Activated CD4-positive, alpha-beta T cell treated with anti-CD3 and anti-CD28 coated beads, Interleukin-2, amount 50 U/mL, for 1 hour (primary cell): ENCODE measurements at regions not wholly inside any gene's neighbourhood (a gene's known extent, or its start where the extent isn't known, plus 50 kb on each side); places are given as distances from the start of the nearest gene placed in this dataset.
"Not testable (repeated sequence)": the region's sequence is repeated elsewhere in the genome, so short reads cannot be mapped to it uniquely, and the experiment has no call there.

Source experiments
- DNase-seq: peaks from one replicate; pipeline ENCODE4 v3.0.0-alpha.2; 2020

DNA sequence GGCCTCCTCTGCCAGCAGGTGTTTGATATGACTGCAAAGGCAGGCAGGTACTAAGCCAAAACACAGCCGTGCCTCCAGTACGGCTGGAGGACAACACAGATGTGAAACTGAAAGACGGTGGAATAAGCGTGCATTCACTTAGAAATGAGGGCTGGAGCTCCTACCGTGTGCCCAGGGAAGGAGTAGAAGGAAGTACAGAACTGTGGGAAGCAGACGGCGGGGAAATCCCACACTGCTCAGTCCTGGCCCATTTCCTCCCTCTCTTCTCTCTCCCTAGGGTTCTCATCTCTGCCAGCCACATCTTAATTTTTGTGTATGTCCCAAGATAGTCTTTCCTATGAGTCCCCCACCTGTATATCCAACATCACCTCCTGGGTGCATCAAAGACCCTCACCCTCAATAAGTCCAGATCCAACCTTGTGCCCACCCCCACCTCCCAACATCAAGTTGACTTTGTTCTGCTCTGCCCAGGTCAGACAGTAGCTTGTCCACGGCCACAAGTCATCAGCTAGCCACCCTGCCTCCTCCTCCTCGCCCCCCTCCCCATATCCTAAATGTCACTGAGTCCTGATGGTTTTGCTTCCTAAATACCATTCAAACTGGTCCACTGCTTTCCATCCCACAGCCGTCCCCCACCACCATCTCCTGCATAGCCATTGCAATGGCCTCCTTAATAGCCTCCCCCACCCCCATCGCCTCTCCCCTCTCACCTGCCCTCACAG lies 77.1 kb upstream of the RPL38 start:
- DNase-seq = no peak

DNA sequence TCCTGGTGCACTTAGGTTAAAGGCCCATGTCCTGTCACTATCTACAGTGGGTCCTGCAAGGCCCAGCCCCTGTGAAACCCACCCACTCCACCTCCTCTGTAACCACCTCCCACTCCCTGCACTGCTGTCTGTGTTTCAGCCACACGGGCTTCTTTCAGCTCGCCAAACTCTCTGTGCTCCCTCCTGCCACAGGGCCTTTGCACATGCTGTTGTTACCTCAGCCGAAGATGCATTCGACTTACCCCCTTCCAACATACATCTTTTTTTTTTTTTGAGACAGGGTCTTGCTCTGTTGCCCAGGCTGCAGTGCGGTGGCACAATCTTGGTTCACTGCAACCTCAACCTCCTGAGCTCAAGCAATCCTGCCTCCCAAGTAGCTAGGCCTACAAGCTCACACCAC lies 76.5 kb upstream of the RPL38 start:
- no peak for DNase-seq

DNA sequence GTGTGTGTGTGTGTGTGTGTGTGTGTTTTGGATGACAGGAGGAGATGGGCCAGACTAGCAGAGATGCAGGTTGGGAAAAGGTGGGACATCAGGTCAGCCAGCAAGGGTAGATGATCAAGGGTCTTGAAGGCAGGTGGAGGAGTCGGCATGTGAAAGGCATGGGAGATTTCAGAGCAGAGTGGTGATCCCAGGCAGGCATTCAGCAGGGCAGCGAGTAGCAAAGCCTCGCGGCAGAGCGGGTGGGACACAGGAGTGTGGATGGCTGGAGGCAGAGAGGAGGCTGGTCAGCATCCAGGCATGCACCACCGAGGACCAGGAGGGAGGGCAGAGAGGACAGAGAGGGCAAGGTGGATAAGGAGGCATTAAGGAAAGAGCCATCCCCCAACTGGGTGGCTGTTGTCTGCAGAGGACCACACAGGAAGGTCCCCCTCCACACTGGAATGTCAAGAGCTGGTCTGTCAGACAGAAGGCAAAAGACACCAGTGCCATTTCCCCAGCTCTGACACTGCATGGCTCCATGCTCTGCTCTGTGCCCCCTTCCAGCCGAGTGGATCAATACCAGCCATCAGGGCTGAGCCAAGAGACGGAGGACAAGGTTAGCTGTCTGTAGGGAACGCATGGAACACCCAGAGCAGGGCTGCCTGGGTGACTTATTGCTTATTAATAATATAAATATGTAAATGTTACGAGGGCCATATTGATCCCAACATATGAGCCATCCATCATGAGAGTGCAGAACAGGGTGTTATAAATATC lies 74.8 kb upstream of the RPL38 start:
- no peak for DNase-seq

DNA sequence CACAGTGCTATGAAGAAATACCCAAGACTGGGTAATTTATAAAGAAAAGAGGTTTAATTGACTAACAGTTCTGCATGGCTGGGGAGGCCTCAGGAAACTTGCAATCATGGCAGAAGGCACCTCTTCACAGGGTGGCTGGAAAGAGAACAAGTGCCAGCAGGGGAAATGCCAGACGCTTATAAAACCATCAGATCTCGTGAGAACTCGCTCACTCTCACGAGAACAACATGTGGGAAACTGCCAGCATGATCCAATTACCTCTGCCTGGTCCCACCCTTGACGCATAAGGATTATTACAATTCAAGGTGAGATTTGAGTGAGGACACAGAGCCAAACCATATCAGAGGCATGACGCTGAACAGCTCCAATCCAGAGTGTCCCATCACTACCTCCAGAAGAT lies 73.7 kb upstream of the RPL38 start:
- DNase-seq = not testable (repeated sequence)

DNA sequence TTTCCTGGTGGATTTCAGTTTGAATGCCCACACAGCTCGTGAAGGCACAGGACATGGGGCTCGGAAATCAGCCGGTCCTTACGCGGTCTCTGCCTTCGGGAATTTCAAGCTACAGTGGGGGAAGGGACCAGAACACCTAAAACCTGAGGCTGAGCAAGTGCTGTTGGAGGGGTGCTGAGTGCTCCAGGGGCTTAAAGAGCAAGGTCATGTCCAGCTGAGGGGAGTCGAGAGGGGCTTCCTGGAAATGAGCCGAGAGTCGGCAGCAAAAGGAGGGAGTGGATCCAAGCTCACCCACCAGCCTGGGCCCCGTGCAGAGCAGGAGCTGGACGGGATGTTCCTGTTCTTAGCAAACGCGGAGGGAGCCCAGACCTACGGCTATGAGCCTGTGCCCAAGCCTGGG lies 73.2 kb upstream of the RPL38 start:
- DNase-seq = no peak

DNA sequence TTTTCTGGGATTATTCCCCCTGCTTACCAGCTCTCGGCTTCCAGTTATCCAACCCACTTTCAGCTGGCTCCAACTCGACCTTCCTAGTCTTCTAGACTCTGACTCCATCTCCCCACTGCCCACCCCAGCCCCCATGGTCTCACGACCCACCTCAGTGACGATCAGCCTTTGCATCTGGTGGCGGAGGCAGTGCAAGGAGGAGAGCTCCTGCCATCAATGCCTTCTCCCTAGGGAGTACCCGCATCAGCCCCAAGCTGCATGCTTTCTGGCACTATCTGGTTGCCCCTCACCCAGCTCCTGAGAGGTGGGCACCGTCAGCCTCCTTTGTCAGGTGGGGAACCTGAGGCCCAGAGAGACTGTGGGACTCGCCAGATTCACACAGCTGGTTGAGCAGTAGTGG lies 72.6 kb upstream of the RPL38 start:
- no peak for DNase-seq

DNA sequence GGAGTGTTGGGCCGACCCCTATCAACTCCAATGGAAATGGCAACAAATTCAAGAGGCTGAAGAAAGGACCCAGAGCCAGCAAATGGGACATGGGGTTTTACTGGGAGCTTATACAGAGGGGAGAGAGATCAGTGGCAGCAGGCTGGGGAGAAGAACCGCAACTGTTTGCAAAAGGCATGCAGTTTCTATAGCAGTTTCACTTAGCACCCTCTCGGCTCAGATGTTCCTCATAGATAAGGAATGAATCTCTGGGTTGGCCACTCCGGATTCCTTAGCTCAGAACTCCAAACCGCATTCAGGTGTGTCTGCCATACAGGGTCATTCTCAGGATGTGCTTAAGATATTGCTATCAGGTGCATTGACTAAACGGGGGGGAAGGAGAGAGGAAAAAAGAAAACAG lies 71.1 kb upstream of the RPL38 start:
- DNase-seq = no peak

DNA sequence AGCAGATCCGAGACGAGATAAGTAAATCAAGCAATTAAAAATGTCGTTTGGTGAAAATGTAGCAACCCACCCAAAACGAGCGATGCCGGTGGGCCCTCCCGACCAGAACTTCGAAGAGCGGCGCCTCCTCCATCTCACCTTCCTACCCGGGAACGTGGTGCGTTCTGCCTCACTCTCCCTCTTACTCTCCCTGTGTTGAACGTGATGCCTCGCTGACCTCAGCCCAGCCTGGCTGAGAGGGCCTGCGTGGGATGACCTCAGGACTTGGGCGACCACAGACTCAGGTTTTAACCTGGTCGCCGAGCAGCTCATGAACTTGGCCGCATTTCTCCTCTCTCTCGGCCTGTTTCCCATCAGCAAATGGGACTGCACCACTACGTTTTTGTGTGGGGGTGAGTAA lies 69.7 kb upstream of the RPL38 start:
- no peak for DNase-seq

DNA sequence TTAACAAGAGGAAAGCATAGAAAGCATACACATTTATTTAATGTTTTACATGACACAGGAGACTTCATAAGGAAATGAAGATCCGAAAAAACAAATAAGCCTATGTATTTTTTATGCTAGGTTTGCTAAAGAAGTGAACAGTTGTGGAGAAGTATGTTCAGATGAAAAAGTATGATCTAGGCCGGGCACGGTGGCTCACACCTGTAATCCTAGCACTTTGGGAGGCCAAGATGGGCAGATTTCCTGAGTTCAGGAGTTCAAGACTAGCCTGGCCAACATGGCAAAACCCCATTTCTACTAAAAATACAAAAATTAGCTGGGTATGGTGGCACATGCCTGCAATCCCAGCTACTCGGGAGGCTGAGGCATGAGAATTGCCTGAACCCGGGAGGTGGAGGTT lies 69.2 kb upstream of the RPL38 start:
- DNase-seq = not testable (repeated sequence)

DNA sequence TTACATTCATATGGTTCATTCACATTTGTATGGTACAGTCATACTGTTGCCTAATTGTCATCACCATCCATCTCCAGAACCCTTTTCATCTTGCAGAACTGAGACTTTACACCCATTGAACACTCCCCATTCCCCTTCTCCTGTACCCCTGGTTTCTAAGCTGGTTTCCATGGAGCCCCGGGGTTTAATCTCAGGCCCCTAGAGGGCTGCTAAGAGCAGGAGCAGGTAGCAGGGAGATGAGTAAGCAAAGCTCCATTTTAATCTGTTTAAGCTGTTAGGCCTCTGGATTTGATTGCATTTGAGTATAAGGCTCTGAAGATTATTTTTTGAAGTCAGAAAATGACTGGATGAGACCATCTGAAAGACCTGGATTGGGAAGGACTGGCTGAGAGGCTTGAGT lies 68.5 kb upstream of the RPL38 start:
- no peak for DNase-seq

DNA sequence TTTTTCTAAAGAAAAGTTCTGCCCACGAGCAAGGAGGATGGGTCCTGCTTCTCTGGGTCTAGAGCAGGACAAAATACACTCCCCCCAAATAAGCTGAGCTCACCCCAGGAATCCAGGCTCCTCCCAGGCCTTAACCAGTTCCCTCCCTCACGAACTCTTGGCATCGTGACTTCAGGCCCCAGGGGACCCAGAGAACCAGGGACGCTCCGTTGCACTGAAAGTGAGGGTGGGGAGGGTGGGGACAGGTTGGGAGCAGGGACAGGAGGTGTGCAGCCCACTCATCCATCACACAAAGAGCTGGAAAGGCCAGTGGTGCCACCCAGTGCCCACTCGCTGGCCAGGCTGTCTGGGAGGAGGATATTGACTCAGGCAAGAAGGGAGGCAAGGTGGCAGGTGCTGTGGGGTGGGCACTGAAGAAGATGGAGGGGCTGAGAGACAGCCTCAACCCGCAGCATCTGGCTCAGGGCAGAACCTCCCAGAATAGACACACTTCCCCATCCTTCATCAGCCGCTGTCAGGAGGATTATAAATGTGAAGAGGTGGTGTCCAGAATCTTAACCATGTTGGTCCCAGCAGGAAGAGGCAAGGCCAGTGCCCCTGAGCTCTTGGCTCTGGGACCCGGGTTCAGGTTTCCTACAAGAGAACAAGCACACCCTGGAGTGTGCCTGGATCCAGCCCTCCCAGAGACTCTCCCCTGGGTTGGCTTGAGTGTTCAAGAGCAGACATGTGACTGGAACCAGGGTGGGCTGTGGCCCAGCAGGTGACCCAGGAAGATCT lies 67.9 kb upstream of the RPL38 start:
- DNase-seq = no peak

DNA sequence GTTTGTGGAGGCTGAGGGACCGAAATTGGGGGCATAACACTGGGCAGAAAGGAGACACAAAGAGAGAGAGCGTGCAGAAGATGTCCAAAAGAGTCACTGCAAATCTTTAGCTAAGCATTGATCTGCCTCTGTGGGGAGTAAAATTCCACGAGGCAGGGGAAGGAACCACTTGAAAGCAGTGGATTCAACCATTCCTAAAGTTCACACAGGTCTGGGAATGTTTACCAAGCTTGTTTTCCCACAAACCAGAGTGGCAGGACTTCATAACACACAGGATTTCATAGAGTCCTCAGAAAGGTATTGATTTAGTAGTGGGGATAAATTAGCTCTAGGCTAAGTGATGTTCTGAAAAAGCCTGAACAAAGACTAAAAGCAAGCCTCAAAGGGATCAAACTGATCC lies 66.1 kb upstream of the RPL38 start:
- DNase-seq = no peak

DNA sequence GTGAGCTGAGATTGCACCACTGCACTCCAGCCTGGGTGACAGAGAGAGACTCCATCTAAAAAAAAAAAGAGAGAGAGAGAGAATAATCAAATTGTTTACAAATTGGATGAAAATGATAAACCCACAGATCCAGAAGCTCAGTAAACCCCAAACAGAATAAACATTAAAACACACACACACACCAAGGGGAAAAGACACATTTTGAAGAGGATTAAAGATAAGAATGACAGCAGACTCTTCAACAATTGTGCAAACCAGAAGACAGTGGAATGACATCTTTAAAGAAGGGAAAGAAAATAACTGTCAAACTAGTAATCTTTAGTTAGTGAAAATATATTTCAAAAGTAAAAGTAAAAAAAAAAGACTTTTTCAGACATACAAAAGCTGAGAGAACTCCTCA lies 64.4 kb upstream of the RPL38 start:
- DNase-seq = no peak

DNA sequence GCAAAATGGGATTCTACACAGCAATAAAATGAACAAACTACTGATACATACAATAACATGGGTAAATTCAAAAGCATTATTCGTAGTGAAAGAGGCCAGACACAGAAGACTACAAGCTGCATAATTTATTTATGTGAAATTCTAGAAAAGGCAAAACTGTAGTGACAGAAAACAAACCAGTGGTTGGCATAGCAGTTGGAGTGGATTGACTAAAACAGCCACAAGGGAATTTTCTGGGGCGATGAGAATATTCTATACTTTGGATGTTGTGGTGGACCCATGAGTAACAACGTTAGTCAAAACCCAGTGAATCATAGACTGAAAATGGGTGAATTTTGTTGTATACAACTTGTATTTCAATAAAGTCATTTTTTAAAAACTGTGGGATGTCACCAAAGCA lies 63.2 kb upstream of the RPL38 start:
- DNase-seq = no peak

DNA sequence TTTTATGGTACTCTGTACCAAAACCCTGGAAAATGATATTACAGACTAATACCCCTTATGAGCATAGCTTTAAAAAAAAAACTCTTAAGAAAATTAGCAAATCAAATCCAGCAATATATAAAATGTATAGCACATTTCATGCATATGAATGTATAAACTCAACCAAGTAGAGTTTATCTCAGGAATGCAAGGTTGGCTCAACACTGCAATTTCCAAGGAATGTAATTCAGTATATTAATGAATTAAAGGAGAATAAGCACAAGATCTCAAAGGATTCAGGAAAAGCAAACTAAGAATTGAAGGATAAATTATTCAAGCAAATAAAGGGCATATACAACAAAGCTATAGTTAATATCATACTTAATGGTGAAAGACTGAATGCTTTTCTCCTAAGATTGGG lies 61.9 kb upstream of the RPL38 start:
- no peak for DNase-seq

DNA sequence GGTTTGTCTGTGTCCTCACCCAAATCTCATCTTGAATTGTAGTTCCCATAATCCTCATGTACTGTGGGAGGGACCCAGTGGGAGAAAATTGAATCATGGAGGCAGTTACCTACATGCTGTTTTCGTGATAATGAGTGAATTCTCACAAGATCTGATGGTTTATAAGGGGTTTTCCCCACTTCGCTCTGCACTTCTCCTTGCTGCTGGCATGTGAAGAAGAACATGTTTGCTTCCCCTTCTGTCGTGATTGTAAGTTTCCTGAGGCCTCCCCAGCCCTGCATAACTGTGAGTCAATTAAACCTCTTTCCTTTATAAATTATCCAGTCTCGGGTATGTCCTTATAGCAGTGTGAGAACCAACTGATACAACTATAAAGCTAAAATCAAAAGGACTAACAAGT lies 60.2 kb upstream of the RPL38 start:
- not testable (repeated sequence) for DNase-seq

DNA sequence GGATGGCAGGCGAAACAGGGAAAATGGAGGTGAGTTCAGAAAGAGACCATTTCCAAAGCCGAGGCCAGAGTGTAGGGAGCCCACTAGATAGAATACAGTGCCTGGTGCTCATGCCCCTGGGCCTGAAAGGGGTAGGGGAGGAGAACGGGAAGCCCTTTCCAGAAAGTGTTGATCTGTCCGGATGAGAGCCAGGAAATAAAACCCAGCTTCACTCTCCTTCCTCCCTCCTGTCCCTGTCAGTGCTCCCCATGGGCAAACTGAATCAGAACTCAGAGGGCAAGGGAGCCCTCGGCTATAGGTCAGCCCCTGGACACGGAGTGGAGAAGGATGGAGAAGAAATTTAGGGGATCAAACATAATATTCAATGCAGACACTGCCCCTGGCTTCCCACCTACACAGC lies 57.7 kb upstream of the RPL38 start:
- DNase-seq = no peak

DNA sequence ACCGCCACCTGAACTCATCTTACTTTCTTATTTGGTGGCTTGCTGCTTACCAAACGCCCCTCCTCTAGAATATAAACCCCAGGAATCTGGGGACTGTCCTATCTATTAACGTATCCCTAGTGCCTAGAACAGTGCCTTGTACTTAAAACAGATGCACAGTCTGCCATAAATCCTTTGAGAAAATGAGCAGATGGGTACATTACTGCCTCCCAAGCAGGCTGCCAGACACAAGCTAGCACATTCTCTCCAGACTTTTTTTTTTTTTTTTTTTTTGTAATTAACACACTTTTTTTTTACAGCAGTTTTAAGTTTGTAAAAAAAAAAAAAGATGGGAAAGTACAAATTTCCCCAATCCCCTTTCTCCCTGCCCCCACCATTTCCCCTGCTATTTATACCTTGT lies 57.3 kb upstream of the RPL38 start:
- DNase-seq = no peak

DNA sequence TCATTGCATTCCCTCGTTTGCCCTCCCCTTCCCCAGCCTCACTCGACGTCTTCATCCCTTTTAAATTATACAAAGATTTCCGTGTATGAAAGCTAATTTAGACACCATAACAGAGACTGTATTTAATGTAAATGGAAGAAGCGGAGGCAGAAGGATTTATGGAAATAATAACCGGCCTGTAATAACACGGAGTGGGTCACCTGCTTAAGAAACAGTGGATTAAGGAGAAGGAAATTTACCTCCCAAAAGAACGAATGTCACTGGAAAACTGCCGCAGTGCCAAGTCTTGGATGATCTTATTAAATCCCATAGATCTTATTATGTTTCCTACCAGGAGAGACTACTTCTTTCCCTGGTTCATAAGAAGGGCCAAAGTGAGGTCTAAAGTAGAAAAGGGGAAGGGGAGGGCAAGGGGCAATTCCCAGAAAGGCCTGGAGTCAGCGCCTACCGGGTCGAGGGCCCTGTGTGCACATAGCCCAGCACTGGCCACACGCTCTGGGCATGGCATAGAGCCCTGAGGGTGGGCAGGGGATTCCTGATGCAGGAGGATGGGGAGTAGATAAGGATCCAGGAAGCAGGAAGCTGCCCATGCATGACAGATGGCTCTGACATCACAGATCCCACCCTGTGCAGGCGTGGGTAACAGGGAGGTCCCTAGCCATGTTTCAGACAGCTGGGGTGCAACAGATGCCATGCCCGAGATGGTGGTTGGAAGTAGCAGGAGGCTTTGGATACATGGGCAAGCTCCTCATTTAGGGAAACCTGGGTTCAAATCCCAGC lies 56.2 kb upstream of the RPL38 start:
- DNase-seq = no peak

DNA sequence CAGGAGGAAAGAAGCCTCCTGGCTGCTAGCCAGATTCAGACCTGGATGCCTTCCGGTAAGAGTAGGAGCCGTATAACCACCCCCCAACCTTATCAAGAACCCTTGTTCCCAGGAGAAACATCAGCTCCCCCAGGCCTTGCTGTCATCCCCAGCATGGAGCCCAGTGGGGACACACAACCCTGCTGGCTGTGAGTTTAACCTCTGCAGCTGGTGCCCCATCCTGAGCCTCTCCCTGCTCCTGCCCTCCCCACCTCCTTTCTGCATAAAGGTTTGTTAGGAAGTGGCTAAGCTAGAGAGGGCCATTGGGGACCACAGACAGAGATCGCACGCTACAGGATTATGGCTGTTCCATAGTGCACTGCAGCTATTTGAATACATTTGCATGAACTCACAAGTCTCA lies 55.5 kb upstream of the RPL38 start:
- DNase-seq = no peak

DNA sequence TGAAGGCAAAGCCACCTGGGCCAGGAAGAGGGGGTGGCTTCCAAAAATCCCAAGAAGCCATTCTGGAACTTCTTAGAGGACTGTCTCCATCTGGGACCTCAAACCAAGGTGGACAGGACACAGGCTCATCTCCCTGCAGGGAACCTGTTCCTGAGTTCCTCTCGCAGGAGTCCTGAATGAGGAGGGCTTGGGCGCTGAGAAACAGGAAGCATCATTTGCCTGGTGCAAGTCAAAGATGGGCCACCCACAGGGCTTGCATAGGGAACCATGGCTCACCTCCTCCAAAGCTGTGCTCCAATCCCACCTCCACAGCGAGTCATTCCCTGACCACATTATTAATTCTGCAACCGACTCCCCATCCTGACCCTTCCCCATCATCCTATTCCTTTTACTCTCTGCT lies 55.0 kb upstream of the RPL38 start:
- DNase-seq = no peak

DNA sequence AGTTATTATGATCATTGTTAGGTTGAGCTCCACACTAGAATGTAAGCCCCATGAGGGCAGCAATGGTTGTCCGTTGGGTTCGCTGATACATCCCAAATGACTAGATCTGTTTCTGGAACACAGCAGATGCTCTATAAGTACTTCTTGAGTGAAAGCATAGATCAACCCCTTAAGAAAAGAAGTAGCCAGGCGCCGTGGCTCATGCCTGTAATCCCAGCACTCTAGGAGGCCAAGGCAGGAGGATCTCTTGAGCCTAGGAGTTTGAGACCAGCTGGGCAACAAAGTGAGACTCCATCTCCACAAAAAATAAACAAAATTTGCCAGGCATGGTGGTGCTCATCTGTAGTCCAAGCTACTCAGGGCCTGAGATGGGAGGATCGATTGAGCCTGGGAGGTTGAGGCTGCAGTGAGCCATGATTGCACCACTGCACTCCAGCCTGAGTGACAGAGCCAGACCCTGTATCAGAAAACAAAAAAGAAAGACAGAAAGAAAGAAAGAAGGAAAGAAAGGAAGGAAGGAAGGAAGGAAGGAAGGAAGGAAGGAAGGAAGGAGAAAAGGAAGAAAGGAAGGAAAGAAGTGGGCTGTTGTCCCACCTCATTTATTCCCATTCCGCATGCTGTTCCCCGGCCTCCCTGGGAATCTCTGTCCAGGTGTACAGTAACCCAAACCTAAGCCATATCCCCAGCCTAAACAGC lies 54.4 kb upstream of the RPL38 start:
- no peak for DNase-seq
